Loucy (cell line): ENCODE measurements at regions not wholly inside any gene's neighbourhood (a gene's known extent, or its start where the extent isn't known, plus 50 kb on each side); places are given as distances from the start of the nearest gene placed in this dataset.

Experiments used
- H2AFZ ChIP-seq: fragments of 200-600 bp; sonication (generic); 2 replicates; pipeline ENCODE4 v1.6.0; 2016; ENCODE audit warnings: antibody characterized with exemption, mild to moderate bottlenecking, low read length, moderate library complexity
- H3F3A ChIP-seq: fragments of 200-600 bp; 2 replicates; pipeline ENCODE4 v1.6.0; 2016; ENCODE audit warnings: antibody characterized with exemption, low read depth, mild to moderate bottlenecking
- H3K27me3 ChIP-seq: fragments of 200-600 bp; sonication (generic); 2 replicates; pipeline ENCODE4 v1.6.1; 2014; ENCODE audit warnings: low read length, mild to moderate bottlenecking; ENCODE audit not compliant: insufficient read depth, poor library complexity, severe bottlenecking
- H3K36me3 ChIP-seq: fragments of 200-600 bp; sonication (generic); 2 replicates; pipeline ENCODE4 v1.6.1; 2016; ENCODE audit warnings: low read length; ENCODE audit not compliant: insufficient read depth
- H3K4me1 ChIP-seq: fragments of 200-600 bp; sonication (generic); 2 replicates; pipeline ENCODE4 v1.5.1; 2014; ENCODE audit warnings: low read length, mild to moderate bottlenecking; ENCODE audit not compliant: insufficient read depth, poor library complexity, severe bottlenecking
- H3K4me2 ChIP-seq: fragments of 200-600 bp; sonication (generic); 2 replicates; pipeline ENCODE4 v1.6.0; 2014; ENCODE audit warnings: antibody characterized with exemption, low read length, low read depth, mild to moderate bottlenecking; ENCODE audit not compliant: poor library complexity, severe bottlenecking
- H3K4me3 ChIP-seq: fragments of 200-600 bp; sonication (generic); 2 replicates; pipeline ENCODE4 v1.5.1; 2014; ENCODE audit warnings: low read length, mild to moderate bottlenecking, mixed read lengths; ENCODE audit not compliant: poor library complexity, severe bottlenecking
- H3K79me2 ChIP-seq: fragments of 200-600 bp; sonication (generic); 2 replicates; pipeline ENCODE4 v1.6.1; 2014; ENCODE audit warnings: low read length; ENCODE audit not compliant: insufficient read depth
- H3K9ac ChIP-seq: fragments of 200-600 bp; sonication (generic); 2 replicates; pipeline ENCODE4 v1.6.0; 2014; ENCODE audit warnings: mild to moderate bottlenecking, low read depth, low read length, moderate library complexity; ENCODE audit not compliant: poor library complexity, severe bottlenecking
- H3K9me2 ChIP-seq: fragments of 200-600 bp; sonication (generic); replicated peaks from 2 replicates; pipeline ENCODE4 v1.6.1; 2016; ENCODE audit warnings: low read depth, low read length, mixed read lengths
- H3K9me3 ChIP-seq: fragments of 200-600 bp; sonication (generic); 2 replicates; pipeline ENCODE4 v1.6.1; 2014; ENCODE audit warnings: mild to moderate bottlenecking, antibody characterized with exemption, low read length, low read depth; ENCODE audit not compliant: insufficient read depth
- H4K20me1 ChIP-seq: fragments of 200-600 bp; sonication (generic); 2 replicates; pipeline ENCODE4 v1.6.0; 2014; ENCODE audit warnings: antibody characterized with exemption, low read length, mild to moderate bottlenecking; ENCODE audit not compliant: insufficient read depth, poor library complexity, severe bottlenecking
- CTCF ChIP-seq: fragments of 200-600 bp; sonication (generic); conservative IDR thresholded peaks from 2 replicates; pipeline ENCODE4 v1.5.1; 2014; ENCODE audit warnings: mild to moderate bottlenecking, antibody characterized with exemption, low read length
- EZH2phosphoT487 ChIP-seq: fragments of 200-600 bp; IDR thresholded peaks from 2 replicates; pipeline ENCODE4 v1.6.1; 2018; ENCODE audit warnings: antibody characterized with exemption, mild to moderate bottlenecking, moderate library complexity, borderline replicate concordance

DNA sequence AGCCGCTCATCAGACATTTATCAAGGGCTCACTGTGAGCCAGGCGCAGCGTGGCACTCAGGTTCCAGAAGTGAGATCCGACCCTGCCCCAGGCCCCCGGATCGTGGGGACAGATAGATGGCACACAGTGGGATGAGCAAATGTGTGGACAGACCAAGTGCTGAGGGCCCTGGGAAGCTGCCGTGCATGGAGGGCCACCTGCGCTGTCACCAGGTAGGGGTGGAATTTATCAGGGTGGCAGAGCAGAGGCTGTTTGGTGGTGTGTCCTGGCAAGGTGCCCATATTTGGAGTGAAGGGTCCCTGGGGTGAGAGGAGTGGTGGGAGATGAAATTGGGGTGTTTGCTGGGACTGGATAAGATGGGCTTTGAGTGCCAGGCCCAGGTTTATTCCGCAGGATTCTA is 92.8 kb upstream of the HS6ST1 start:
- Histone ChIP-seq H2AFZ (no peak overlapping the region), H3K4me2 (no peak overlapping the region), H4K20me1 (no peaks in the 10 kb centered on the region), H3K4me1 (peaks cover 71% of the 10 kb centered on the region), H3F3A (0 out of 2 replicates have a peak, but pooled peaks cover 3% of the 10 kb centered on the region), H3K4me3 (no peak overlapping the region), H3K9me2 (no peaks in the 10 kb centered on the region), H3K9me3 (no peaks in the 10 kb centered on the region), H3K9ac (no peak overlapping the region), H3K36me3 (no peaks in the 10 kb centered on the region), H3K79me2 (no peaks in the 10 kb centered on the region), H3K27me3 (no peaks in the 10 kb centered on the region)
- no peak for TF ChIP-seq CTCF
- no peak for TF ChIP-seq EZH2phosphoT487

GRCh38 chr2:128412181-128412871 is 93.7 kb upstream of the HS6ST1 start:
- no peak overlapping the region for H3K4me3 ChIP-seq
- H3K36me3 ChIP-seq, result no peaks in the 10 kb centered on the region
- peaks cover 74% of the 10 kb centered on the region for H3K4me1 ChIP-seq
- no peaks in the 10 kb centered on the region for H3K9me2 ChIP-seq
- H3K79me2 ChIP-seq, result no peaks in the 10 kb centered on the region
- H3K9ac ChIP-seq, result peak overlapping the region; percentile 68
- H3K4me2 ChIP-seq, result peak overlapping the region; percentile 68
- no peak for TF ChIP-seq CTCF
- no peak for TF ChIP-seq EZH2phosphoT487
- H3K9me3 ChIP-seq, result no peaks in the 10 kb centered on the region
- H3F3A ChIP-seq, result 0 out of 2 replicates have a peak, but pooled peaks cover 4% of the 10 kb centered on the region
- H4K20me1 ChIP-seq, result no peaks in the 10 kb centered on the region
- H3K27me3 ChIP-seq, result no peaks in the 10 kb centered on the region
- H2AFZ ChIP-seq, result no peak overlapping the region

GRCh38 chr2:128413014-128413717 is 94.5 kb upstream of the HS6ST1 start:
- Histone ChIP-seq H3K4me1 (peaks cover 72% of the 10 kb centered on the region), H3K79me2 (no peaks in the 10 kb centered on the region), H3K4me3 (peak overlapping the region; percentile 42), H3K4me2 (peak overlapping the region; percentile 68), H2AFZ (no peak overlapping the region), H3K9ac (peak overlapping the region; percentile 68), H3K9me2 (no peaks in the 10 kb centered on the region), H3K9me3 (no peaks in the 10 kb centered on the region), H3K36me3 (no peaks in the 10 kb centered on the region), H3K27me3 (no peaks in the 10 kb centered on the region), H4K20me1 (no peaks in the 10 kb centered on the region), H3F3A (0 out of 2 replicates have a peak, but pooled peaks cover 4% of the 10 kb centered on the region)
- TF ChIP-seq EZH2phosphoT487 (no peak), CTCF (no peak)
